Suprapubic skin (tissue), 4 donors: ENCODE measurements at regions not wholly inside any gene's neighbourhood (a gene's known extent, or its start where the extent isn't known, plus 50 kb on each side); places are given as distances from the start of the nearest gene placed in this dataset.

Source experiments
- DNase-seq, 2 donors: peaks; one replicate each; pipeline ENCODE4 v3.0.0-alpha.2; 2019; ENCODE audit warnings: low spot score in 2 of 2
- H3K27ac ChIP-seq: fragments of 200-600 bp; sonication (generic); one replicate; pipeline ENCODE4 v1.5.1; 2019
- H3K27me3 ChIP-seq: fragments of 200-600 bp; sonication (generic); one replicate; pipeline ENCODE4 v1.5.1; 2019
- H3K36me3 ChIP-seq: fragments of 200-600 bp; sonication (generic); one replicate; pipeline ENCODE4 v1.5.1; 2019
- H3K4me1 ChIP-seq: fragments of 200-600 bp; sonication (generic); one replicate; pipeline ENCODE4 v1.5.1; 2019
- H3K4me3 ChIP-seq: fragments of 200-600 bp; sonication (generic); one replicate; pipeline ENCODE4 v1.5.1; 2019; ENCODE audit warnings: mild to moderate bottlenecking
- H3K9me3 ChIP-seq: fragments of 200-600 bp; sonication (generic); one replicate; pipeline ENCODE4 v1.5.1; 2019
- EP300 ChIP-seq: sonication (generic); formaldehyde crosslinking; IDR thresholded peaks from one replicate; pipeline ENCODE4 v1.6.1; 2017; ENCODE audit warnings: antibody characterized with exemption
- POLR2A ChIP-seq, 2 donors: fragments of 450-650 bp; IDR thresholded peaks; one replicate each; pipeline ENCODE4 v1.6.1; 2017; ENCODE audit warnings: antibody characterized with exemption in 2 of 2, mild to moderate bottlenecking in 2 of 2, moderate library complexity in 2 of 2
- POLR2AphosphoS5 ChIP-seq, 3 donors: sonication (generic); formaldehyde crosslinking; IDR thresholded peaks; one replicate each; pipeline ENCODE4 v1.6.1; 2017; ENCODE audit warnings: antibody characterized with exemption in 3 of 3
- WGBS: methylation state at CpG from one replicate; pipeline ENCODE4 v1.1.5; 2018; 5-methylcytosine and 5-hydroxymethylcytosine counted together
- TF ChIP-seq, protein P1 (sequence below), 2 donors: fragments of 200-600 bp in 1 of 2; fragments of 450-650 bp in 1 of 2; sonication (generic) in 1 of 2; IDR thresholded peaks; one replicate each; pipeline ENCODE4 v1.5.1; 2016 to 2019; ENCODE audit warnings: antibody characterized with exemption in 2 of 2, mild to moderate bottlenecking in 1 of 2, moderate library complexity in 1 of 2

- H3K4me1 ChIP-seq, result no peaks in the 10 kb centered on the region
- no peak overlapping the region for H3K27ac ChIP-seq
- H3K27me3 ChIP-seq, result no peaks in the 10 kb centered on the region
- TF ChIP-seq POLR2AphosphoS5 (IDR thresholded peaks at IDR 0.05) (no peak), EP300 (no peak), POLR2A (IDR thresholded peaks at IDR 0.05) (no peak)
- TF ChIP-seq, protein P1, sequence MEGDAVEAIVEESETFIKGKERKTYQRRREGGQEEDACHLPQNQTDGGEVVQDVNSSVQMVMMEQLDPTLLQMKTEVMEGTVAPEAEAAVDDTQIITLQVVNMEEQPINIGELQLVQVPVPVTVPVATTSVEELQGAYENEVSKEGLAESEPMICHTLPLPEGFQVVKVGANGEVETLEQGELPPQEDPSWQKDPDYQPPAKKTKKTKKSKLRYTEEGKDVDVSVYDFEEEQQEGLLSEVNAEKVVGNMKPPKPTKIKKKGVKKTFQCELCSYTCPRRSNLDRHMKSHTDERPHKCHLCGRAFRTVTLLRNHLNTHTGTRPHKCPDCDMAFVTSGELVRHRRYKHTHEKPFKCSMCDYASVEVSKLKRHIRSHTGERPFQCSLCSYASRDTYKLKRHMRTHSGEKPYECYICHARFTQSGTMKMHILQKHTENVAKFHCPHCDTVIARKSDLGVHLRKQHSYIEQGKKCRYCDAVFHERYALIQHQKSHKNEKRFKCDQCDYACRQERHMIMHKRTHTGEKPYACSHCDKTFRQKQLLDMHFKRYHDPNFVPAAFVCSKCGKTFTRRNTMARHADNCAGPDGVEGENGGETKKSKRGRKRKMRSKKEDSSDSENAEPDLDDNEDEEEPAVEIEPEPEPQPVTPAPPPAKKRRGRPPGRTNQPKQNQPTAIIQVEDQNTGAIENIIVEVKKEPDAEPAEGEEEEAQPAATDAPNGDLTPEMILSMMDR (IDR thresholded peaks at IDR 0.05), result no peak
- 78% methylated on average over 4 of the region's 4 CpGs for WGBS
- H3K36me3 ChIP-seq, result no peaks in the 10 kb centered on the region
- no peaks in the 10 kb centered on the region for H3K9me3 ChIP-seq
- no peak overlapping the region for H3K4me3 ChIP-seq
- no peak for DNase-seq
These were observed 183.1 kb downstream of the RHOU start for GRCh38 chr1:228918335-228918734.

- no peak for TF ChIP-seq EP300
- TF ChIP-seq, protein P1 (IDR thresholded peaks at IDR 0.05), result no peak
- no peak for TF ChIP-seq POLR2AphosphoS5 (IDR thresholded peaks at IDR 0.05)
- no peak for TF ChIP-seq POLR2A (IDR thresholded peaks at IDR 0.05)
- H3K36me3 ChIP-seq, result no peaks in the 10 kb centered on the region
- no peak overlapping the region for H3K27ac ChIP-seq
- H3K9me3 ChIP-seq, result no peaks in the 10 kb centered on the region
- 100% methylated on average over 1 of the region's 1 CpG for WGBS
- H3K4me3 ChIP-seq, result no peak overlapping the region
- H3K4me1 ChIP-seq, result no peaks in the 10 kb centered on the region
- H3K27me3 ChIP-seq, result no peaks in the 10 kb centered on the region
- DNase-seq, result no peak
These were observed 184.6 kb downstream of the RHOU start for GRCh38 chr1:228919914-228920313.

- H3K27me3 ChIP-seq, result no peaks in the 10 kb centered on the region
- 57% methylated on average over 4 of the region's 4 CpGs for WGBS
- no peak overlapping the region for H3K4me3 ChIP-seq
- TF ChIP-seq POLR2A (IDR thresholded peaks at IDR 0.05) (no peak), EP300 (no peak), POLR2AphosphoS5 (IDR thresholded peaks at IDR 0.05) (no peak)
- TF ChIP-seq, protein P1 (IDR thresholded peaks at IDR 0.05), result no peak
- no peak overlapping the region for H3K27ac ChIP-seq
- no peaks in the 10 kb centered on the region for H3K36me3 ChIP-seq
- no peaks in the 10 kb centered on the region for H3K9me3 ChIP-seq
- no peak for DNase-seq
- no peaks in the 10 kb centered on the region for H3K4me1 ChIP-seq
These were observed 185.6 kb downstream of the RHOU start for GRCh38 chr1:228920831-228921230.

- H3K27ac ChIP-seq, result no peak overlapping the region
- no peak overlapping the region for H3K4me3 ChIP-seq
- no peak for TF ChIP-seq POLR2A (IDR thresholded peaks at IDR 0.05)
- TF ChIP-seq EP300, result no peak
- TF ChIP-seq, protein P1 (IDR thresholded peaks at IDR 0.05), result no peak
- no peak for TF ChIP-seq POLR2AphosphoS5 (IDR thresholded peaks at IDR 0.05)
- no peaks in the 10 kb centered on the region for H3K27me3 ChIP-seq
- no peaks in the 10 kb centered on the region for H3K4me1 ChIP-seq
- no peak for DNase-seq
- no peaks in the 10 kb centered on the region for H3K36me3 ChIP-seq
- 70% methylated on average over 6 of the region's 7 CpGs for WGBS
- no peaks in the 10 kb centered on the region for H3K9me3 ChIP-seq
These were observed 186.2 kb downstream of the RHOU start for GRCh38 chr1:228921481-228921880.

DNA sequence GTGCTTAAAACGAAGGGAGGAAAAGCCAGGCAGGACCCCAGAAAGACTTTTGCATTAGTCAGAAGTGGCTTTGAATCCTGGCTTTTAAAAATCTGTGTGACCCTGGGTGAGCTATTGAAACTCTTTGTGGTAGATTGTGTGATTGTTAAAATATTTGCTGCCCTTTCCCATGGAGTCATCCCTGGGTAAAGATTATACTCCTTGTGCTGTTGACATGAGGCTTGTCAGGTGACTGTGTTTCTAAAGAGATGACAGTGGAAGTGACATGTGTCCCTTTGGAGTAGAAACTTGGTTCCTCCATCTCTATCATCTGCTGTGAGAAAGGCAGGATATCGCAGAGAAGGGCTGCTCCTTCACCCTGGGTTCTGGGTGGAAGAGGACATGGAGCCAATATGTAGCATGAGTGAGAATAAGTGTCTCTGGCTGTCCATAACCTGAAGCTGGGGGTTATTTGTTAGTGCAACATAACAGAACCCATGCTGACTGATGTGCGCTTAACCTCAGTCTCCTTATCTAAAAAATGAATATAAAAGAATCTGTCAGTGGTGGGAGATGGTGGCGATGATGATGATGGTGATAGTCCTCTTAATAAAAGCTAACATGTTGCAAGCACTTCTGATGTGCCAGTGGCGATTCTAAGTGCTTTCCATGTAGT lies 187.6 kb downstream of the RHOU start:
- no peak for DNase-seq
- no peaks in the 10 kb centered on the region for H3K9me3 ChIP-seq
- no peaks in the 10 kb centered on the region for H3K36me3 ChIP-seq
- no peak overlapping the region for H3K27ac ChIP-seq
- 94% methylated on average over 5 of the region's 5 CpGs for WGBS
- no peaks in the 10 kb centered on the region for H3K4me1 ChIP-seq
- H3K27me3 ChIP-seq, result no peaks in the 10 kb centered on the region
- no peak for TF ChIP-seq POLR2A (IDR thresholded peaks at IDR 0.05)
- TF ChIP-seq POLR2AphosphoS5 (IDR thresholded peaks at IDR 0.05), result no peak
- no peak for TF ChIP-seq EP300
- TF ChIP-seq, protein P1 (IDR thresholded peaks at IDR 0.05), result no peak
- no peak overlapping the region for H3K4me3 ChIP-seq
